A549 (cell line): ENCODE measurements at regions not wholly inside any gene's neighbourhood (a gene's known extent, or its start where the extent isn't known, plus 50 kb on each side); places are given as distances from the start of the nearest gene placed in this dataset.

Experiments
- ATAC-seq, 2 experiments: fragments of 200-7000 bp in 1 of 2; fragments of >200 bp in 1 of 2; cut with Nextera tagmentation in 1 of 2; cut with Tn5 transposase in 1 of 2; 3 replicates each; pipeline versions ENCODE4 v1.8.0 to v1.9.1; 2018 to 2020; ENCODE audit warnings: mild to moderate bottlenecking in 1 of 2, moderate library complexity in 1 of 2
- CTCF ChIA-PET: fragments of 300-600 bp; sonication (Branson Sonifier 250); formaldehyde crosslinking; extraction: SDS; loops from one replicate; lab custom pipeline; 2021; ENCODE audit warnings: antibody characterized with exemption, inconsistent platforms; lab: Yijun Ruan, JAX
- POLR2A ChIA-PET: fragments of 350-600 bp; formaldehyde crosslinking; extraction: SDS; loops from one replicate; lab custom pipeline; 2021; ENCODE audit warnings: antibody characterized with exemption, inconsistent platforms; lab: Yijun Ruan, JAX
- DNase-seq, 2 experiments: peaks; one replicate each; pipeline versions ENCODE4 v3.0.0 to v3.0.0-alpha.2; 2011 to 2016; ENCODE audit warnings: low read depth in 1 of 2, low spot score in 1 of 2
- FAIRE-seq: peaks from 2 replicates; lab custom pipeline; 2011; peaks lifted over from hg19 to GRCh38; lab: Jason Lieb, UNC
- H3K27ac ChIP-seq, 2 experiments: fragments of >200 bp; sonication (Bioruptor Twin); formaldehyde crosslinking; 3 replicates each; pipeline ENCODE4 v1.5.1; 2016 to 2017
- H3K4me1 ChIP-seq: fragments of >200 bp; sonication (Bioruptor Twin); formaldehyde crosslinking; 3 replicates; pipeline ENCODE4 v1.6.1; 2016
- H3K4me2 ChIP-seq: fragments of >200 bp; sonication (Bioruptor Twin); formaldehyde crosslinking; 3 replicates; pipeline ENCODE4 v1.6.1; 2016
- H3K4me3 ChIP-seq: fragments of >200 bp; sonication (Bioruptor Twin); formaldehyde crosslinking; 3 replicates; pipeline ENCODE4 v1.5.1; 2016
- H3K9me3 ChIP-seq: fragments of >200 bp; sonication (Bioruptor Twin); formaldehyde crosslinking; 3 replicates; pipeline ENCODE4 v1.6.1; 2016
- BCL3 ChIP-seq: fragments of >200 bp; sonication (Bioruptor Twin); formaldehyde crosslinking; IDR thresholded peaks from 3 replicates; pipeline ENCODE4 v1.6.1; 2016
- CBX8 ChIP-seq: fragments of 200-600 bp; sonication (generic); IDR thresholded peaks from 2 replicates; pipeline ENCODE4 v1.6.1; 2016
- CEBPB ChIP-seq, 2 experiments: fragments of >200 bp in 1 of 2; sonication (Bioruptor Twin) in 1 of 2; formaldehyde crosslinking in 1 of 2; IDR thresholded peaks; 2 replicates each; pipeline ENCODE4 v1.6.1; 2012 to 2016
- CHD2 ChIP-seq: fragments of 150-350 bp; IDR thresholded peaks from 2 replicates; pipeline ENCODE4 v1.6.1; 2014; ENCODE audit warnings: low read length; ENCODE audit not compliant: partially characterized antibody
- E2F6 ChIP-seq: IDR thresholded peaks from 2 replicates; pipeline ENCODE4 v1.6.1; 2012; ENCODE audit warnings: low read depth, borderline replicate concordance
- EHMT2 ChIP-seq: fragments of 200-600 bp; sonication (generic); IDR thresholded peaks from 2 replicates; pipeline ENCODE4 v1.6.1; 2016; ENCODE audit warnings: antibody characterized with exemption, low read depth, mild to moderate bottlenecking, moderate library complexity
- FOSL2 ChIP-seq, 2 experiments: fragments of 450-650 bp in 1 of 2; fragments of >200 bp in 1 of 2; sonication (Bioruptor Twin) in 1 of 2; formaldehyde crosslinking; IDR thresholded peaks; 2 replicates each; pipeline versions ENCODE4 v1.5.0 to v1.6.1; 2016 to 2020; ENCODE audit warnings: mild to moderate bottlenecking in 1 of 2, moderate library complexity in 1 of 2
- HDAC2 ChIP-seq: fragments of 200-600 bp; sonication (generic); IDR thresholded peaks from 2 replicates; pipeline ENCODE4 v1.6.1; 2016
- HEYL ChIP-seq: fragments of 250-450 bp; sonication (Bioruptor Pico); IDR thresholded peaks from 2 replicates; pipeline ENCODE4 v1.8.0; 2021; ENCODE audit warnings: mild to moderate bottlenecking, moderate library complexity
- HMGXB4 ChIP-seq: fragments of 250-450 bp; sonication (Bioruptor Pico); IDR thresholded peaks from 2 replicates; pipeline ENCODE4 v1.5.0; 2021; ENCODE audit warnings: mild to moderate bottlenecking, moderate library complexity, borderline replicate concordance
- HOXA7 ChIP-seq: fragments of 250-450 bp; sonication (Bioruptor Pico); IDR thresholded peaks from 2 replicates; pipeline ENCODE4 v1.5.0; 2020; ENCODE audit warnings: mild to moderate bottlenecking, moderate library complexity
- HOXB5 ChIP-seq: fragments of 250-450 bp; sonication (Bioruptor Pico); IDR thresholded peaks from 2 replicates; pipeline ENCODE4 v1.5.0; 2020; ENCODE audit warnings: mild to moderate bottlenecking, moderate library complexity
- JUN ChIP-seq, 2 experiments: fragments of >200 bp; sonication (Bioruptor Twin); formaldehyde crosslinking; IDR thresholded peaks; 2 replicates in 1 of 2; 3 replicates in 1 of 2; pipeline ENCODE4 v1.6.1; 2016 to 2017
- NFE2L2 ChIP-seq: fragments of 150-350 bp; conservative IDR thresholded peaks from 2 replicates; pipeline ENCODE4 v1.6.1; 2014; ENCODE audit warnings: low read length
- PHF8 ChIP-seq: fragments of 200-600 bp; sonication (generic); IDR thresholded peaks from 2 replicates; pipeline ENCODE4 v1.6.1; 2016; ENCODE audit warnings: low read depth, mild to moderate bottlenecking, antibody characterized with exemption, moderate library complexity, borderline replicate concordance
- RCOR1 ChIP-seq: fragments of 150-350 bp; IDR thresholded peaks from 2 replicates; pipeline ENCODE4 v1.6.1; 2014; ENCODE audit warnings: antibody characterized with exemption, low read length, low read depth
- REST ChIP-seq: fragments of 200-600 bp; sonication (generic); IDR thresholded peaks from 2 replicates; pipeline ENCODE4 v1.6.1; 2016; ENCODE audit warnings: antibody characterized with exemption, mild to moderate bottlenecking, moderate library complexity
- RNF2 ChIP-seq: fragments of 200-600 bp; sonication (generic); IDR thresholded peaks from 2 replicates; pipeline ENCODE4 v1.6.1; 2016; ENCODE audit warnings: low read depth, mild to moderate bottlenecking, antibody characterized with exemption, moderate library complexity, borderline replicate concordance
- SMC3 ChIP-seq: fragments of >200 bp; sonication (Bioruptor Twin); formaldehyde crosslinking; IDR thresholded peaks from 3 replicates; pipeline ENCODE4 v1.6.1; 2018; ENCODE audit warnings: inconsistent platforms
- SREBF2 ChIP-seq: fragments of 450-650 bp; IDR thresholded peaks from 2 replicates; pipeline ENCODE4 v1.6.1; 2014; ENCODE audit warnings: mild to moderate bottlenecking, moderate library complexity
- TFCP2L1 ChIP-seq: fragments of 250-450 bp; sonication (Bioruptor Pico); IDR thresholded peaks from 2 replicates; pipeline ENCODE4 v1.5.0; 2021; ENCODE audit warnings: mild to moderate bottlenecking
- TP53 ChIP-seq: fragments of 250-450 bp; sonication (Bioruptor Pico); IDR thresholded peaks from 2 replicates; pipeline ENCODE4 v1.5.0; 2021; ENCODE audit warnings: mild to moderate bottlenecking, moderate library complexity
- ZNF302 ChIP-seq: fragments of 250-450 bp; sonication (Bioruptor Pico); IDR thresholded peaks from 2 replicates; pipeline ENCODE4 v1.9.0; 2021; ENCODE audit warnings: inconsistent platforms, mild to moderate bottlenecking, moderate library complexity
- WGBS: methylation state at CpG from one replicate; pipeline ENCODE4 v1.1.6; 2017; ENCODE audit errors: missing lambda C conversion rate; 5-methylcytosine and 5-hydroxymethylcytosine counted together
- TF ChIP-seq, protein P1 (sequence below): fragments of 450-650 bp; IDR thresholded peaks from 2 replicates; pipeline ENCODE4 v1.6.1; 2014; ENCODE audit warnings: antibody characterized with exemption

- Histone ChIP-seq H3K4me1 (peaks cover 11% of the 10 kb centered on the region), H3K4me2 (no peak overlapping the region), H3K27ac (no peak overlapping the region), H3K9me3 (no peaks in the 10 kb centered on the region), H3K4me3 (no peak overlapping the region)
- ATAC-seq (no peak), FAIRE-seq (no peak), DNase-seq (no peak)
- no peak for TF ChIP-seq CHD2
- WGBS, result 55% methylated on average over 3 of the region's 3 CpGs
- POLR2A ChIA-PET, result no interaction called here
- CTCF ChIA-PET, result no interaction called here
Observed at GRCh38 chr6:169342710-169343109, 89.1 kb upstream of the THBS2 start.

DNA sequence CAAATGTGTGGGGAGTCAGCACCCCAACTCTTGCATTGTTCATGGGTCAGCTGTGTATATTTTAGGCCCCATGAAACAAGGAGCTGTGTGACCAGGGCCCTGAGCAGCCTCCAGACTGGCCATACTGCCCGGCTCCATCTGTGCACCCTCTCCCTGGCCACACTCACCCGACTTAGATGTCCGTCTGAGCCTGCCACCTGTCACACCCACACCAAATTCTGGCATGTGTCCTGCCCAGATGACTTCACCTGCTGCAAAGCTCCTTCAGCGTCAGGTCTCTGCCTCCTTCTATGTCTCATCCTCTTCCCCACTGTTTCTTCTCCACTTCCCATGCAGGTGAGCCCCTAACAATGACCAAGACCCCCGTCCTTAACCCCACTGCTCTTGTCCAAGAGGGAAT lies 88.1 kb upstream of the THBS2 start:
- DNase-seq, result no peak
- Histone ChIP-seq H3K9me3 (no peaks in the 10 kb centered on the region), H3K4me3 (no peak overlapping the region), H3K27ac (no peak overlapping the region), H3K4me1 (peaks cover 11% of the 10 kb centered on the region), H3K4me2 (no peak overlapping the region)
- WGBS, result 55% methylated on average over 5 of the region's 5 CpGs
- FAIRE-seq, result no peak
- ChIA-PET POLR2A (no interaction called here), CTCF (interaction anchor here (1.0 kb wide), 1 partner anchor 15 kb away, joined by 3 read pairs; no protein-coding TSS in a partner anchor)
- TF ChIP-seq FOSL2 (IDR thresholded peaks at IDR 0.05), result no peak
- TF ChIP-seq FOSL2 (CRISPR knock-in tag; IDR thresholded peaks at IDR 0.05), result no peak
- no peak for TF ChIP-seq HMGXB4 (CRISPR knock-in tag)
- no peak for TF ChIP-seq HOXA7 (CRISPR knock-in tag)
- no peak for TF ChIP-seq ZNF302 (CRISPR knock-in tag)
- TF ChIP-seq JUN (IDR thresholded peaks at IDR 0.05), result no peak
- no peak for TF ChIP-seq RCOR1
- no peak for TF ChIP-seq CEBPB (IDR thresholded peaks at IDR 0.05)
- TF ChIP-seq NFE2L2, result no peak
- no peak for TF ChIP-seq TP53 (CRISPR knock-in tag)
- no peak for TF ChIP-seq RNF2
- ATAC-seq, result no peak

GRCh38 chr6:169341065-169341464 lies 87.4 kb upstream of the THBS2 start:
- Histone ChIP-seq H3K4me2 (no peak overlapping the region), H3K9me3 (no peaks in the 10 kb centered on the region), H3K4me3 (no peak overlapping the region), H3K4me1 (peaks cover 11% of the 10 kb centered on the region), H3K27ac (peak overlapping the region; percentile 64 to 89; a peak in 4 of 6 replicates)
- CTCF ChIA-PET, result interaction anchor here (1.0 kb wide), 1 partner anchor 15 kb away, joined by 3 read pairs; no protein-coding TSS in a partner anchor
- FAIRE-seq (no peak), ATAC-seq (no peak), DNase-seq (no peak)
- TF ChIP-seq E2F6 (no peak), HDAC2 (no peak), REST (no peak), HEYL (CRISPR knock-in tag) (no peak), BCL3 (no peak), HOXB5 (CRISPR knock-in tag) (no peak), TFCP2L1 (CRISPR knock-in tag) (no peak), PHF8 (no peak), SREBF2 (no peak), CBX8 (no peak), SMC3 (no peak), EHMT2 (no peak), RNF2 (no peak)
- TF ChIP-seq, protein P1, sequence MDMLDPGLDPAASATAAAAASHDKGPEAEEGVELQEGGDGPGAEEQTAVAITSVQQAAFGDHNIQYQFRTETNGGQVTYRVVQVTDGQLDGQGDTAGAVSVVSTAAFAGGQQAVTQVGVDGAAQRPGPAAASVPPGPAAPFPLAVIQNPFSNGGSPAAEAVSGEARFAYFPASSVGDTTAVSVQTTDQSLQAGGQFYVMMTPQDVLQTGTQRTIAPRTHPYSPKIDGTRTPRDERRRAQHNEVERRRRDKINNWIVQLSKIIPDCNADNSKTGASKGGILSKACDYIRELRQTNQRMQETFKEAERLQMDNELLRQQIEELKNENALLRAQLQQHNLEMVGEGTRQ, result no peak
- 90% methylated on average over 4 of the region's 7 CpGs for WGBS
- POLR2A ChIA-PET, result no interaction called here
